MCF 10A (cell line): ENCODE measurements at regions not wholly inside any gene's neighbourhood (a gene's known extent, or its start where the extent isn't known, plus 50 kb on each side); places are given as distances from the start of the nearest gene placed in this dataset.

Source experiments
- BruUV-seq: library from RNA; stranded (reverse); fragments of 400-500 nt; replicated peaks from 2 replicates; lab custom pipeline; 2021; lab: Mats Ljungman, UMichigan
- CTCF ChIA-PET: fragments of 300-600 bp; sonication (Branson Sonifier 250); formaldehyde crosslinking; extraction: SDS; loops from one replicate; lab custom pipeline; 2021; ENCODE audit warnings: antibody characterized with exemption, inconsistent platforms; lab: Yijun Ruan, JAX
- POLR2A ChIA-PET: fragments of 300-600, 350-650 bp; sonication (Branson Sonifier 250); formaldehyde crosslinking; extraction: SDS; loops from one replicate; lab custom pipeline; 2020; ENCODE audit warnings: antibody characterized with exemption, inconsistent platforms; lab: Yijun Ruan, JAX
- DNase-seq: peaks from one replicate; pipeline ENCODE4 v3.0.0-alpha.2; 2018; ENCODE audit not compliant: unreplicated experiment
- H3K27ac Mint-ChIP-seq: one replicate; pipeline ENCODE4 v1.8.0; 2022; ENCODE audit warnings: mild to moderate bottlenecking, low read depth, mixed read lengths; ENCODE audit not compliant: unreplicated experiment
- H3K27me3 Mint-ChIP-seq: one replicate; pipeline ENCODE4 v1.8.0; 2022; ENCODE audit warnings: mixed read lengths; ENCODE audit not compliant: insufficient read depth, unreplicated experiment
- H3K36me3 Mint-ChIP-seq: one replicate; pipeline ENCODE4 v1.8.0; 2022; ENCODE audit warnings: mild to moderate bottlenecking, moderate library complexity, mixed read lengths; ENCODE audit not compliant: insufficient read depth, unreplicated experiment
- H3K4me1 Mint-ChIP-seq: one replicate; pipeline ENCODE4 v1.8.0; 2022; ENCODE audit warnings: mixed read lengths; ENCODE audit not compliant: insufficient read depth, unreplicated experiment
- H3K4me3 Mint-ChIP-seq: one replicate; pipeline ENCODE4 v1.8.0; 2022; ENCODE audit warnings: mild to moderate bottlenecking, moderate library complexity, mixed read lengths; ENCODE audit not compliant: unreplicated experiment
- H3K9me3 Mint-ChIP-seq: one replicate; pipeline ENCODE4 v1.8.0; 2022; ENCODE audit warnings: mixed read lengths; ENCODE audit not compliant: unreplicated experiment
- intact Hi-C: fragments of 100-400 bp; cut with micrococcal nuclease; formaldehyde crosslinking; loops from 2 replicates; pipeline ENCODE4 v1.14.1; 2022
- TF ChIP-seq, protein P1 (sequence below): fragments of 200-600 bp; IDR thresholded peaks from one replicate; pipeline ENCODE4 v1.8.0; 2022; ENCODE audit warnings: antibody characterized with exemption, mild to moderate bottlenecking; ENCODE audit not compliant: unreplicated experiment

DNA sequence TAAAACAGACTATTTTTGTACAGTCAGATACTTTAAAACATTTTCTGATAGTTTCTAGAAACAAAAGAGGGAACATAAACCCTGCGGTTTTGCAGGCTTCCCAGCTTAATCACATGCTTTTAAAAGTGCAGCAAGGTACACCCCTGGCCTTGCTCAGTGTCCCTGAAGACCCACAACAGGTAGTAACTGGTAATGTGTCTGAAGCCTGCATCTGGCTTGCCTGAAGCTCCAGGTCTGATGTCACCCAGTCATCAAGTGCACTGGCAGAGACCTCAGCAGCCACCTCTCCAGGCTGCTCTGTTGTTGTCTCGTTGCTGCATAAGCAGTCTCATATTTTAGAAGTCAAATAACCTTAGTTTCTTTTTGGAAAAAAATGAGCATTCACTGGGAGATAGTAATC lies 376.1 kb upstream of the MTPN start:
- POLR2A ChIA-PET = no interaction called here

DNA sequence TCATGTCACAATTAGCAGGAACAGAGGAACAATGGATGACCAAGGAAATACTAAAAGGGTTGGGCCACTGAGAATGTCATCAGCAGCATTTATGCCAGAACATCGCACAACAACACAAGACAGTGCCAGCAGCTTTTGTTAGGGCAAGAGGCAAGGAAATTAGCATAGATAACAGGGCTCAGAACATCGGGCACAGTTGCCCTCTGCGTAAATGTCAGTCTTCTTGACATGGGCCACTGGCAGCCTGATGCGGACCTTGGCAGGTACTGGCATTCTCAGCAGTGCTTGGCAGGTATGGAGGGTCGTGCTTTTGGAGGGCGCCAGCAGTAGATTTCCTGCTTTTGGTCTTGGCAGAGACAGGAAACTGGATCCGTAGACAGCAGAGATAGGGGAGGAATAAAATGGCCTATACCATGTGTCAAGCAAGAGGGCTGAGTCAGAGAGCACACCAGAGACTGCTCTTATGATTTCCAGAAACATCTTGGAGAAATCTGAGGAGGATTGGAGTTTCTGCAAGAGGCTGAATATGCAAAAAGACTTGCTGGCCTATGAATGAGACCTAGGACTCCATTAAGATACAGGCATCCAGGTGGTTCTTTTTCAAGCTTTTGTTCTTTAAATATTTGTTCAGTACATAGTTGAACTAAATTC lies 371.5 kb upstream of the MTPN start:
- Mint-ChIP-seq H3K4me3 (no peak overlapping the region), H3K9me3 (no peaks in the 10 kb centered on the region), H3K36me3 (no peaks in the 10 kb centered on the region), H3K27ac (no peak overlapping the region), H3K4me1 (no peaks in the 10 kb centered on the region), H3K27me3 (peaks cover 25% of the 10 kb centered on the region)
- ChIA-PET CTCF (interaction anchor here (0.6 to 0.8 kb wide), 2 partner anchors 72 to 1287 kb away, joined by 3 read pairs; no protein-coding TSS in a partner anchor), POLR2A (interaction anchor here (0.6 kb wide), 1 partner anchor 778 kb away, joined by 3 read pairs; no protein-coding TSS in a partner anchor)
- BruUV-seq = no TSS peak
- intact Hi-C loops = no loop called here
- DNase-seq = no peak
- TF ChIP-seq, protein P1, sequence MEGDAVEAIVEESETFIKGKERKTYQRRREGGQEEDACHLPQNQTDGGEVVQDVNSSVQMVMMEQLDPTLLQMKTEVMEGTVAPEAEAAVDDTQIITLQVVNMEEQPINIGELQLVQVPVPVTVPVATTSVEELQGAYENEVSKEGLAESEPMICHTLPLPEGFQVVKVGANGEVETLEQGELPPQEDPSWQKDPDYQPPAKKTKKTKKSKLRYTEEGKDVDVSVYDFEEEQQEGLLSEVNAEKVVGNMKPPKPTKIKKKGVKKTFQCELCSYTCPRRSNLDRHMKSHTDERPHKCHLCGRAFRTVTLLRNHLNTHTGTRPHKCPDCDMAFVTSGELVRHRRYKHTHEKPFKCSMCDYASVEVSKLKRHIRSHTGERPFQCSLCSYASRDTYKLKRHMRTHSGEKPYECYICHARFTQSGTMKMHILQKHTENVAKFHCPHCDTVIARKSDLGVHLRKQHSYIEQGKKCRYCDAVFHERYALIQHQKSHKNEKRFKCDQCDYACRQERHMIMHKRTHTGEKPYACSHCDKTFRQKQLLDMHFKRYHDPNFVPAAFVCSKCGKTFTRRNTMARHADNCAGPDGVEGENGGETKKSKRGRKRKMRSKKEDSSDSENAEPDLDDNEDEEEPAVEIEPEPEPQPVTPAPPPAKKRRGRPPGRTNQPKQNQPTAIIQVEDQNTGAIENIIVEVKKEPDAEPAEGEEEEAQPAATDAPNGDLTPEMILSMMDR = no peak

More for the DNA sequence above, 376.1 kb upstream of the MTPN start:
- H3K27me3 Mint-ChIP-seq = peaks cover 28% of the 10 kb centered on the region
- no peaks in the 10 kb centered on the region for H3K4me1 Mint-ChIP-seq
- TF ChIP-seq, protein P1 = no peak
- CTCF ChIA-PET = no interaction called here
- no peaks in the 10 kb centered on the region for H3K36me3 Mint-ChIP-seq
- H3K27ac Mint-ChIP-seq = no peak overlapping the region
- intact Hi-C loops = no loop called here
- H3K4me3 Mint-ChIP-seq = no peak overlapping the region
- BruUV-seq = no TSS peak
- no peaks in the 10 kb centered on the region for H3K9me3 Mint-ChIP-seq
- no peak for DNase-seq

DNA sequence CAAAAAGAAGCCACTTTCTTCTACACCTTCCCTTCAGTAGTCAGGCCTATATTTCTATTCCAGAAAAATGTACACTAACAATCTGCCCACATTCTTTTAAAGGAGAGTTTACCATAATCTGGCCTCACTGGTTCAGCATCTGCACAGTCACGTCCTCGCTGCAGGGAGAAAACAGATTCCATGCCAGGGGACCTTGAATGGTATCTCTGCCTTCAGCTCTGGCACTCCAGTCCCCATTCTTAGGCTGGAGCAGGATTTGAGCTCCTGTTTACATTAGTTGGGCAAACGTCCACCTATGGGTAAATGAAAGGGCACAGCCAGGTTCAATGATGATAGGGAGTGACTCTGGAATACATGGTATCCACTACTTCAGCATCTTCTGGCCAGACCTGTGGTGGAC lies 371.0 kb upstream of the MTPN start:
- Mint-ChIP-seq H3K4me1 (no peaks in the 10 kb centered on the region), H3K27ac (no peak overlapping the region), H3K4me3 (no peak overlapping the region), H3K36me3 (no peaks in the 10 kb centered on the region), H3K9me3 (no peaks in the 10 kb centered on the region), H3K27me3 (peaks cover 22% of the 10 kb centered on the region)
- no TSS peak for BruUV-seq
- TF ChIP-seq, protein P1 = no peak
- intact Hi-C loops = no loop called here
- no peak for DNase-seq
- POLR2A ChIA-PET = no interaction called here
- CTCF ChIA-PET = interaction anchor here (0.6 kb wide), 2 partner anchors 1287 to 1402 kb away, joined by 3 to 4 read pairs; no protein-coding TSS in a partner anchor

DNA sequence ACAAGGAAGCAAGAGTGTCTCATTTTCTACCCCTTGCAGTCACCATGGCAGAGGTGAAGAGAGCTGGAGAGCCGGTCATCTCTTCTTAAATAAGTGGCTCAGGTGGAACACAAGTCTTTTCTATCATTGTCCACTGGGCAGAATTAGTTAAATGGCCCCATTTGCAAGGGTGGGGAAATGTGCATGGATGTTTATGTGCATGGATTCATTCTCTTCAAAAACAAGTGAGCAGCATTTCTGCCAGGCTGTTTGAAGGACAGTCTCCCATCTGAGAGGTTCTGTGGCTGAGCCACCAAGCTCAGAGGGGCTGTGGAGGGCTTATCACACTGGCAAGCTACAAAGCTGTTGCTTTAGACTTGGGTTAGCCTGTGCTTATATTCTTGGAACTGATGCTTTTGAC lies 370.3 kb upstream of the MTPN start:
- intact Hi-C loops = no loop called here
- TF ChIP-seq, protein P1 = no peak
- CTCF ChIA-PET = interaction anchor here (0.6 kb wide), 1 partner anchor 1401 kb away, joined by 4 read pairs; no protein-coding TSS in a partner anchor

More for the DNA sequence above, 370.3 kb upstream of the MTPN start:
- no peak for DNase-seq
- no peaks in the 10 kb centered on the region for H3K9me3 Mint-ChIP-seq
- no TSS peak for BruUV-seq
- peaks cover 15% of the 10 kb centered on the region for H3K27me3 Mint-ChIP-seq
- H3K4me1 Mint-ChIP-seq = no peaks in the 10 kb centered on the region
- POLR2A ChIA-PET = no interaction called here
- no peaks in the 10 kb centered on the region for H3K36me3 Mint-ChIP-seq
- H3K27ac Mint-ChIP-seq = no peak overlapping the region
- no peak overlapping the region for H3K4me3 Mint-ChIP-seq
